Nephron progenitor cell (in vitro differentiated cells): ENCODE measurements at regions not wholly inside any gene's neighbourhood (a gene's known extent, or its start where the extent isn't known, plus 50 kb on each side); places are given as distances from the start of the nearest gene placed in this dataset.

Source experiments
- DNase-seq: peaks from one replicate; pipeline ENCODE4 v3.0.0; 2021
- H3K27ac Mint-ChIP-seq: 2 replicates; pipeline ENCODE4 v1.8.0; 2021; ENCODE audit warnings: mild to moderate bottlenecking, moderate library complexity, mixed read lengths
- H3K27me3 Mint-ChIP-seq: 2 replicates; pipeline ENCODE4 v1.8.0; 2021; ENCODE audit warnings: mild to moderate bottlenecking, low read depth, mixed read lengths; ENCODE audit not compliant: poor library complexity
- H3K36me3 Mint-ChIP-seq: 2 replicates; pipeline ENCODE4 v1.8.0; 2021; ENCODE audit warnings: low read depth, mixed read lengths
- H3K4me1 Mint-ChIP-seq: 2 replicates; pipeline ENCODE4 v1.8.0; 2021; ENCODE audit warnings: mixed read lengths
- H3K4me3 Mint-ChIP-seq: 2 replicates; pipeline ENCODE4 v1.8.0; 2021; ENCODE audit warnings: mild to moderate bottlenecking, moderate library complexity, mixed read lengths
- H3K9me3 Mint-ChIP-seq: 2 replicates; pipeline ENCODE4 v1.8.0; 2021; ENCODE audit warnings: mild to moderate bottlenecking, moderate library complexity, mixed read lengths
- TF ChIP-seq, protein P1 (sequence below): fragments of 200-600 bp; sonication (generic); IDR thresholded peaks from 2 replicates; pipeline ENCODE4 v1.5.0; 2021; ENCODE audit warnings: antibody characterized with exemption

DNA sequence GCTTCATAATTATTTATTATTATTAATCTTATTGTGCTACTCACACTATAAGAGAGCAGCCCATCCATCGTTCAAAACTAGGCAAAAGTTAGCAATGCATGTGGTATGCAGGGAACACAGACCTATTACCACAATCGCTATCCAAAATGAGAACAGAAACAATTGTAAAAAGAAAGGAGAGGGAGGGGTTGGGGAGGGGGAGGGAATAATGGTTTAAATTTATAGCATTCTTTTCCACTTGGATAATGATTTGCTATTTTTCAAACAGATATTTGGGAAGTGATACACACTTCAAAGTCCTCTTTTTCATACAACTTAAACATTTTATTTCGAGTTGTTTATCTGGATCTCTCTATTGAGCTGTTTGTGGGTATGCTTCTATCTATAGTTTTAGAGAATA is 248.6 kb upstream of the SOX5 start:
- Mint-ChIP-seq H3K36me3 (peaks cover 4% of the 10 kb centered on the region), H3K27ac (no peak overlapping the region), H3K9me3 (peaks cover 6% of the 10 kb centered on the region), H3K4me1 (peaks cover 17% of the 10 kb centered on the region), H3K4me3 (no peak overlapping the region), H3K27me3 (peaks cover 4% of the 10 kb centered on the region)
- no peak for DNase-seq
- TF ChIP-seq, protein P1, sequence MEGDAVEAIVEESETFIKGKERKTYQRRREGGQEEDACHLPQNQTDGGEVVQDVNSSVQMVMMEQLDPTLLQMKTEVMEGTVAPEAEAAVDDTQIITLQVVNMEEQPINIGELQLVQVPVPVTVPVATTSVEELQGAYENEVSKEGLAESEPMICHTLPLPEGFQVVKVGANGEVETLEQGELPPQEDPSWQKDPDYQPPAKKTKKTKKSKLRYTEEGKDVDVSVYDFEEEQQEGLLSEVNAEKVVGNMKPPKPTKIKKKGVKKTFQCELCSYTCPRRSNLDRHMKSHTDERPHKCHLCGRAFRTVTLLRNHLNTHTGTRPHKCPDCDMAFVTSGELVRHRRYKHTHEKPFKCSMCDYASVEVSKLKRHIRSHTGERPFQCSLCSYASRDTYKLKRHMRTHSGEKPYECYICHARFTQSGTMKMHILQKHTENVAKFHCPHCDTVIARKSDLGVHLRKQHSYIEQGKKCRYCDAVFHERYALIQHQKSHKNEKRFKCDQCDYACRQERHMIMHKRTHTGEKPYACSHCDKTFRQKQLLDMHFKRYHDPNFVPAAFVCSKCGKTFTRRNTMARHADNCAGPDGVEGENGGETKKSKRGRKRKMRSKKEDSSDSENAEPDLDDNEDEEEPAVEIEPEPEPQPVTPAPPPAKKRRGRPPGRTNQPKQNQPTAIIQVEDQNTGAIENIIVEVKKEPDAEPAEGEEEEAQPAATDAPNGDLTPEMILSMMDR: no peak

DNA sequence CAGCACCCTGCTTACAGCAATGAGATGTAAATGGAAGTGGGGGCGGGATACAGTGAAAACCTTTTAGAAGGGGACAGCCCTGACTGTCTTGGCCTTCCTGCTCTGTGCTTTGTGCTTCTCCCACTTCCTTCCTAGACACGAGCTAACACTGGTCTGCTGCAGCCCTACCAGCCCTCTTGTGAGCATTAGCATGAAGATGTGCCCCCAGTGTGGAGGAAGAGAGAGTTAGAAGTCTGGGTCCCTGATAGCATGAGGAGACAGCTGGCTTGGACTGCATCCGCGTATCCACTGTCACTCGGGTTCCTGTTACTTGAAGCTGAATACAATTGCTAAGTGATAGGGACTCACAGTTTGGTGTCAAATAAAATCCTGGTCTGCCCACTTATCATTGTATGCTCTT is 248.1 kb upstream of the SOX5 start:
- H3K4me3 Mint-ChIP-seq: no peak overlapping the region
- DNase-seq: no peak
- H3K36me3 Mint-ChIP-seq: peaks cover 2% of the 10 kb centered on the region
- H3K4me1 Mint-ChIP-seq: peaks cover 17% of the 10 kb centered on the region
- peaks cover 4% of the 10 kb centered on the region for H3K27me3 Mint-ChIP-seq
- H3K9me3 Mint-ChIP-seq: peaks cover 2% of the 10 kb centered on the region
- peak overlapping the region; percentile 21 for H3K27ac Mint-ChIP-seq
- TF ChIP-seq, protein P1: no peak

DNA sequence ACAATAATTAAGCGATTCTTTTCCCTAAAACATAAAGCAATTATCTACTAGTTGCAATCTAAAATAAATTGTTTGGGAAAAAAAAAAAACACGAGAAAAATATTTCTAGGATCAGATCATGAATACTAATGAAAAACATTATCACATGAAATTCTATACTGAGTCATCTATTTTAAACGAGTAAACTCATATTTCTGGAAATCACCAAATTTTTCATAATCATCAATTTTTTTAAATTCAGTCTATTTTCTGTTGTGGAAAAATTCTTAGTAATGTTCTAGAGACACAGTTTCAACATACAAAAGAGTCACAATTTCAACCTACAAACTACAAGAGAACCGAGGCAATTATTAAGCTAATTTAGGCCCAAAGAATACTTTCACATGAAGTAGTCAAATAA is 245.6 kb upstream of the SOX5 start:
- Mint-ChIP-seq H3K4me1 (peaks cover 17% of the 10 kb centered on the region), H3K4me3 (no peak overlapping the region), H3K27me3 (peaks cover 4% of the 10 kb centered on the region), H3K27ac (no peak overlapping the region), H3K36me3 (no peaks in the 10 kb centered on the region), H3K9me3 (no peaks in the 10 kb centered on the region)
- no peak for DNase-seq
- TF ChIP-seq, protein P1: no peak

DNA sequence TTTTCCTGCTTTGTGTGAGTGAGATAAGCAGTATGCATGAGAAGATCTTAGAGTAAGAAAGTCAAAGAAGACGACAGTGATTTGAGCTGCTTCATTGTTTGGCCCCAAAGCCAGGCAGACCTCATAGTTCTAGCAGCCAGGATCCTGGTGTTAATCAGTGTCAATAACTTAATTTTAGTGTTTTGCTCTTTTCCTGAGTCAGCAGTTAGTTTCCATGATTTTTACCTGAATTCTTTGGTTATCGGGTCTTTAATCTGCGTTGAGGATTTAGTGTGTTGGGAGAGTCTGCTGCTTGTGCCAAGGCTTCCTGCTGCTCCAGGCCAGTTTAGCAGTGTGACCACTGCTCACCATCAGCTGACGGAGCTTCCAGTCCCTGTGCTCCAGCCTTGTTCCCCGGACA is 241.6 kb upstream of the SOX5 start:
- Mint-ChIP-seq H3K4me1 (no peaks in the 10 kb centered on the region), H3K9me3 (peaks cover 3% of the 10 kb centered on the region), H3K27ac (no peak overlapping the region), H3K36me3 (peaks cover 5% of the 10 kb centered on the region), H3K4me3 (no peak overlapping the region), H3K27me3 (no peaks in the 10 kb centered on the region)
- TF ChIP-seq, protein P1: no peak
- DNase-seq: no peak

DNA sequence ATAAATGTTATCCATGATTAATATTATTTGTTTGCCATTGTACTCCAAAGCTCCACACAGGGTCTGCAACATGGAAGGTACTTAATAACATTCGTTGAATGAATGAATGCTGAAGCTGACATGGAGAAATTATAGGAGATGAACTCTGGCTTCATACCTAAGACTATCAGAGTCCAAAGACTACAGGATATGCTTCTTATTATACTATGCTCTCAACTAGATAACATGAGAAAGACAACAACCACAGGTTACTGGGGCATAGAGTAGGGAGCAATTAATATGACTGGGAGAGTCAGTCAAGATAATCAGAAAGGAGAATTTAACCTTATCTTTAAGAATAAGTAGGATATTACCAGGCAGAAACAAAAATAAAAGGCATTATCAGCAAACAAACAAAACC is 236.3 kb upstream of the SOX5 start:
- DNase-seq: no peak
- no peaks in the 10 kb centered on the region for H3K27me3 Mint-ChIP-seq
- peaks cover 3% of the 10 kb centered on the region for H3K9me3 Mint-ChIP-seq
- H3K36me3 Mint-ChIP-seq: peaks cover 5% of the 10 kb centered on the region
- no peak overlapping the region for H3K4me3 Mint-ChIP-seq
- H3K4me1 Mint-ChIP-seq: no peaks in the 10 kb centered on the region
- no peak overlapping the region for H3K27ac Mint-ChIP-seq
- TF ChIP-seq, protein P1: no peak

DNA sequence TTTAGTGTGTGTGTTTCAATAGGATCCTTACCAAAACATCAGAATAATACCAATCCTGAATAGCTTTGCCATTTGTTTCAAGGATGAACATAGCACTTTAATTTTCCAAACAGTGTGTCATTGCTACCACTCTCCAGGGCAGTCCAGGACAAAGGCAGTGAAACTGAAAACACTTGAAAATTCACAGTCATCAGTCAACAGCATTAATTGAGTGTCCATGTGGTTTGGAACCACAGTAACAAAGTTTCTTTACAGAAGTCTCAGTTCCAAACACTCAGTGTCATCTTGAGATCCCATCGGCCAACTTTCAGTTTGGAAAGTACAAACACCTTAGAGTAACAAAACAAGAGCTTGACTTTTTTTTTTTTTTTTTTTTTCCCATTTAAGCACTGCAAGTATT is 228.4 kb upstream of the SOX5 start:
- no peak for DNase-seq
- peaks cover 34% of the 10 kb centered on the region for H3K4me1 Mint-ChIP-seq
- no peak overlapping the region for H3K27ac Mint-ChIP-seq
- no peaks in the 10 kb centered on the region for H3K9me3 Mint-ChIP-seq
- no peak overlapping the region for H3K4me3 Mint-ChIP-seq
- TF ChIP-seq, protein P1: no peak
- no peaks in the 10 kb centered on the region for H3K36me3 Mint-ChIP-seq
- peaks cover 2% of the 10 kb centered on the region for H3K27me3 Mint-ChIP-seq
